ENCODE measurements at regions not wholly inside any gene's neighbourhood (a gene's known extent, or its start where the extent isn't known, plus 50 kb on each side); places are given as distances from the start of the nearest gene placed in this dataset.
A peak's percentile ranks its signal among the peaks of the same experiment; 100 is the strongest.
"Not testable (repeated sequence)": the region's sequence is repeated elsewhere in the genome, so short reads cannot be mapped to it uniquely, and the experiment has no call there.

- DNase-seq: no peak
Measured at GRCh38 chr12:78338054-78338785, 507.5 kb downstream of the NAV3 start.

- DNase-seq: no peak
Measured at GRCh38 chr12:78340406-78340805, 509.7 kb downstream of the NAV3 start.

- no peak for DNase-seq
Measured at GRCh38 chr12:78343657-78344056, 513.0 kb downstream of the NAV3 start.

GRCh38 chr12:78359520-78359919 is 505.1 kb upstream of the SYT1 start:
- DNase-seq: no peak

- no peak for DNase-seq
Measured at GRCh38 chr12:78361683-78362082, 502.9 kb upstream of the SYT1 start.

GRCh38 chr12:78371284-78371683 is 493.3 kb upstream of the SYT1 start:
- no peak for DNase-seq

- DNase-seq: peak; percentile 56
Measured at GRCh38 chr12:78375461-78375860, 489.1 kb upstream of the SYT1 start.

- no peak for DNase-seq
Measured at GRCh38 chr12:78376257-78376656, 488.3 kb upstream of the SYT1 start.

- not testable (repeated sequence) for DNase-seq
Measured at GRCh38 chr12:78379065-78379464, 485.5 kb upstream of the SYT1 start.

- DNase-seq: no peak
Measured at GRCh38 chr12:78383414-78383813, 481.2 kb upstream of the SYT1 start.

GRCh38 chr12:78384541-78384940 is 480.0 kb upstream of the SYT1 start:
- DNase-seq: no peak

- DNase-seq: no peak
Measured at GRCh38 chr12:78385541-78385940, 479.0 kb upstream of the SYT1 start.

GRCh38 chr12:78386871-78387270 is 477.7 kb upstream of the SYT1 start:
- no peak for DNase-seq

GRCh38 chr12:78387721-78388120 is 476.9 kb upstream of the SYT1 start:
- DNase-seq: no peak

- no peak for DNase-seq
Measured at GRCh38 chr12:78388461-78388860, 476.1 kb upstream of the SYT1 start.

GRCh38 chr12:78390920-78391319 is 473.7 kb upstream of the SYT1 start:
- no peak for DNase-seq

GRCh38 chr12:78392918-78393317 is 471.7 kb upstream of the SYT1 start:
- peak; percentile 31 for DNase-seq

GRCh38 chr12:78395961-78396360 is 468.6 kb upstream of the SYT1 start:
- no peak for DNase-seq

GRCh38 chr12:78396538-78396937 is 468.0 kb upstream of the SYT1 start:
- no peak for DNase-seq

- no peak for DNase-seq
Measured at GRCh38 chr12:78398750-78399149, 465.8 kb upstream of the SYT1 start.

GRCh38 chr12:78402366-78403134 is 462.0 kb upstream of the SYT1 start:
- DNase-seq: no peak

- no peak for DNase-seq
Measured at GRCh38 chr12:78403136-78403535, 461.4 kb upstream of the SYT1 start.

GRCh38 chr12:78403681-78404080 is 460.9 kb upstream of the SYT1 start:
- no peak for DNase-seq

- no peak for DNase-seq
Measured at GRCh38 chr12:78406213-78406612, 458.4 kb upstream of the SYT1 start.

- DNase-seq: no peak
Measured at GRCh38 chr12:78406828-78407227, 457.7 kb upstream of the SYT1 start.
